Loucy (cell line): ENCODE measurements at regions not wholly inside any gene's neighbourhood (a gene's known extent, or its start where the extent isn't known, plus 50 kb on each side); places are given as distances from the start of the nearest gene placed in this dataset.

Experiments used
- EZH2phosphoT487 ChIP-seq: fragments of 200-600 bp; IDR thresholded peaks from 2 replicates; pipeline ENCODE4 v1.6.1; 2018; ENCODE audit warnings: antibody characterized with exemption, mild to moderate bottlenecking, moderate library complexity, borderline replicate concordance
- TF ChIP-seq, protein P1 (sequence below): fragments of 200-600 bp; sonication (generic); conservative IDR thresholded peaks from 2 replicates; pipeline ENCODE4 v1.5.1; 2014; ENCODE audit warnings: mild to moderate bottlenecking, antibody characterized with exemption, low read length

DNA sequence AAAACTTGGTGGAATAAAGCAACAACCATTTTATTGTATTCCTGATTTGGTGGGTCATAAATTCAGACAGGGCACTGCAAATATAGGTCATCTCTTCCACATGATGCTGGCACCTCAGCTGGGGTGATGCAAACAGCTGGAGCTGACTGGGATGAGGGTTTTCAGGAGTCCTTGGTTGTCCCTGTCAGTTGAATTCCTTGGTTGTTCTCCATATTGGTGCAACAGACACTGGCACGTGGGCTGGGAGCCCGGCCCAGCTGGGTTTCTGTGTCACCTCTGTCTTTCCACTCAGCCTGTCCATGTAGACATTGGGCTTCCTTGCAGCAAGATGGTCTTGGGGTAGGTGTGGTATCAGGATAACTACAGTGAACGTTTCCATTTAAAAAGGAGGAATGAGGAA is 518.0 kb upstream of the MEF2C start:
- TF ChIP-seq, protein P1, sequence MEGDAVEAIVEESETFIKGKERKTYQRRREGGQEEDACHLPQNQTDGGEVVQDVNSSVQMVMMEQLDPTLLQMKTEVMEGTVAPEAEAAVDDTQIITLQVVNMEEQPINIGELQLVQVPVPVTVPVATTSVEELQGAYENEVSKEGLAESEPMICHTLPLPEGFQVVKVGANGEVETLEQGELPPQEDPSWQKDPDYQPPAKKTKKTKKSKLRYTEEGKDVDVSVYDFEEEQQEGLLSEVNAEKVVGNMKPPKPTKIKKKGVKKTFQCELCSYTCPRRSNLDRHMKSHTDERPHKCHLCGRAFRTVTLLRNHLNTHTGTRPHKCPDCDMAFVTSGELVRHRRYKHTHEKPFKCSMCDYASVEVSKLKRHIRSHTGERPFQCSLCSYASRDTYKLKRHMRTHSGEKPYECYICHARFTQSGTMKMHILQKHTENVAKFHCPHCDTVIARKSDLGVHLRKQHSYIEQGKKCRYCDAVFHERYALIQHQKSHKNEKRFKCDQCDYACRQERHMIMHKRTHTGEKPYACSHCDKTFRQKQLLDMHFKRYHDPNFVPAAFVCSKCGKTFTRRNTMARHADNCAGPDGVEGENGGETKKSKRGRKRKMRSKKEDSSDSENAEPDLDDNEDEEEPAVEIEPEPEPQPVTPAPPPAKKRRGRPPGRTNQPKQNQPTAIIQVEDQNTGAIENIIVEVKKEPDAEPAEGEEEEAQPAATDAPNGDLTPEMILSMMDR = no peak
- no peak for TF ChIP-seq EZH2phosphoT487
